Astrocyte (in vitro differentiated cells and primary cell): ENCODE measurements at regions not wholly inside any gene's neighbourhood (a gene's known extent, or its start where the extent isn't known, plus 50 kb on each side); places are given as distances from the start of the nearest gene placed in this dataset.
A peak's percentile ranks its signal among the peaks of the same experiment; 100 is the strongest.

ENCODE experiments used
- DNase-seq: peaks from one replicate; pipeline ENCODE4 v3.0.0-alpha.2; 2010; ENCODE audit warnings: low read depth
- FAIRE-seq: peaks from 2 replicates; lab custom pipeline; 2011; peaks lifted over from hg19 to GRCh38; lab: Jason Lieb, UNC
- H2AFZ ChIP-seq: 2 replicates; pipeline ENCODE4 v1.6.0; 2012; ENCODE audit warnings: low read depth, low read length, inconsistent platforms
- H3K27ac ChIP-seq: 2 replicates; pipeline ENCODE4 v1.5.1; 2011; ENCODE audit warnings: low read depth, low read length, inconsistent platforms
- H3K27me3 ChIP-seq: 2 replicates; pipeline ENCODE4 v1.6.0; 2011; ENCODE audit warnings: low read length, inconsistent platforms; ENCODE audit not compliant: insufficient read depth
- H3K36me3 ChIP-seq: 2 replicates; pipeline ENCODE4 v1.5.1; 2011; ENCODE audit warnings: low read length, inconsistent platforms; ENCODE audit not compliant: insufficient read depth
- H3K4me1 ChIP-seq: 2 replicates; pipeline ENCODE4 v1.5.1; 2011; ENCODE audit warnings: low read length, inconsistent platforms; ENCODE audit not compliant: insufficient read depth
- H3K4me2 ChIP-seq: 2 replicates; pipeline ENCODE4 v1.6.0; 2012; ENCODE audit warnings: low read length, inconsistent platforms
- H3K4me3 ChIP-seq: 2 replicates; pipeline ENCODE4 v1.5.1; 2011; ENCODE audit warnings: low read depth, mild to moderate bottlenecking, low read length, inconsistent platforms; ENCODE audit not compliant: insufficient read depth
- H3K79me2 ChIP-seq: 2 replicates; pipeline ENCODE4 v1.6.0; 2012; ENCODE audit warnings: mild to moderate bottlenecking, low read length, inconsistent platforms; ENCODE audit not compliant: insufficient read depth
- H3K9ac ChIP-seq: 2 replicates; pipeline ENCODE4 v1.6.0; 2012; ENCODE audit warnings: mild to moderate bottlenecking, low read length, inconsistent platforms
- H3K9me3 ChIP-seq: 2 replicates; pipeline ENCODE4 v1.5.1; 2012; ENCODE audit warnings: low read depth, mild to moderate bottlenecking, low read length, inconsistent platforms; ENCODE audit not compliant: insufficient read depth
- H4K20me1 ChIP-seq: 2 replicates; pipeline ENCODE4 v1.6.0; 2012; ENCODE audit warnings: low read length, inconsistent platforms; ENCODE audit not compliant: insufficient read depth
- H3K27ac Mint-ChIP-seq: one replicate; pipeline ENCODE4 v1.8.0; 2021; ENCODE audit warnings: mild to moderate bottlenecking, mixed read lengths; ENCODE audit not compliant: unreplicated experiment
- H3K27me3 Mint-ChIP-seq: one replicate; pipeline ENCODE4 v1.8.0; 2021; ENCODE audit warnings: low read depth, mixed read lengths; ENCODE audit not compliant: unreplicated experiment
- H3K36me3 Mint-ChIP-seq: one replicate; pipeline ENCODE4 v1.8.0; 2021; ENCODE audit warnings: low read depth, mixed read lengths; ENCODE audit not compliant: unreplicated experiment
- H3K4me1 Mint-ChIP-seq: one replicate; pipeline ENCODE4 v1.8.0; 2021; ENCODE audit warnings: low read depth, mixed read lengths; ENCODE audit not compliant: unreplicated experiment
- H3K4me3 Mint-ChIP-seq: one replicate; pipeline ENCODE4 v1.8.0; 2021; ENCODE audit warnings: mild to moderate bottlenecking, moderate library complexity, mixed read lengths; ENCODE audit not compliant: unreplicated experiment
- H3K9me3 Mint-ChIP-seq: one replicate; pipeline ENCODE4 v1.8.0; 2021; ENCODE audit warnings: mild to moderate bottlenecking, mixed read lengths; ENCODE audit not compliant: unreplicated experiment
- EZH2 ChIP-seq: IDR thresholded peaks from 2 replicates; pipeline ENCODE4 v1.6.1; 2012; ENCODE audit warnings: mild to moderate bottlenecking, low read length, inconsistent platforms; ENCODE audit not compliant: insufficient read depth
- TF ChIP-seq, protein P1 (sequence below): IDR thresholded peaks from 2 replicates; pipeline ENCODE4 v1.5.1; 2011; ENCODE audit warnings: low read depth, mild to moderate bottlenecking, inconsistent platforms, low read length, moderate library complexity; ENCODE audit not compliant: insufficient read depth

GRCh38 chrX:120750381-120750780 is 120.5 kb upstream of the C1GALT1C1 start:
- Histone ChIP-seq H3K4me2 (no peak overlapping the region), H3K27ac (no peak overlapping the region), H3K4me3 (no peak overlapping the region), H3K9ac (no peak overlapping the region), H3K27me3 (no peaks in the 10 kb centered on the region), H3K79me2 (no peaks in the 10 kb centered on the region), H3K36me3 (no peaks in the 10 kb centered on the region), H3K9me3 (no peaks in the 10 kb centered on the region), H4K20me1 (no peaks in the 10 kb centered on the region), H3K4me1 (no peaks in the 10 kb centered on the region), H2AFZ (no peak overlapping the region)
- FAIRE-seq, result peak; percentile 9
- Mint-ChIP-seq H3K27ac (no peak overlapping the region), H3K27me3 (no peaks in the 10 kb centered on the region), H3K9me3 (no peaks in the 10 kb centered on the region), H3K36me3 (no peaks in the 10 kb centered on the region), H3K4me3 (no peak overlapping the region), H3K4me1 (peaks cover 3% of the 10 kb centered on the region)
- no peak for TF ChIP-seq EZH2
- TF ChIP-seq, protein P1, sequence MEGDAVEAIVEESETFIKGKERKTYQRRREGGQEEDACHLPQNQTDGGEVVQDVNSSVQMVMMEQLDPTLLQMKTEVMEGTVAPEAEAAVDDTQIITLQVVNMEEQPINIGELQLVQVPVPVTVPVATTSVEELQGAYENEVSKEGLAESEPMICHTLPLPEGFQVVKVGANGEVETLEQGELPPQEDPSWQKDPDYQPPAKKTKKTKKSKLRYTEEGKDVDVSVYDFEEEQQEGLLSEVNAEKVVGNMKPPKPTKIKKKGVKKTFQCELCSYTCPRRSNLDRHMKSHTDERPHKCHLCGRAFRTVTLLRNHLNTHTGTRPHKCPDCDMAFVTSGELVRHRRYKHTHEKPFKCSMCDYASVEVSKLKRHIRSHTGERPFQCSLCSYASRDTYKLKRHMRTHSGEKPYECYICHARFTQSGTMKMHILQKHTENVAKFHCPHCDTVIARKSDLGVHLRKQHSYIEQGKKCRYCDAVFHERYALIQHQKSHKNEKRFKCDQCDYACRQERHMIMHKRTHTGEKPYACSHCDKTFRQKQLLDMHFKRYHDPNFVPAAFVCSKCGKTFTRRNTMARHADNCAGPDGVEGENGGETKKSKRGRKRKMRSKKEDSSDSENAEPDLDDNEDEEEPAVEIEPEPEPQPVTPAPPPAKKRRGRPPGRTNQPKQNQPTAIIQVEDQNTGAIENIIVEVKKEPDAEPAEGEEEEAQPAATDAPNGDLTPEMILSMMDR, result no peak
- DNase-seq, result no peak

DNA sequence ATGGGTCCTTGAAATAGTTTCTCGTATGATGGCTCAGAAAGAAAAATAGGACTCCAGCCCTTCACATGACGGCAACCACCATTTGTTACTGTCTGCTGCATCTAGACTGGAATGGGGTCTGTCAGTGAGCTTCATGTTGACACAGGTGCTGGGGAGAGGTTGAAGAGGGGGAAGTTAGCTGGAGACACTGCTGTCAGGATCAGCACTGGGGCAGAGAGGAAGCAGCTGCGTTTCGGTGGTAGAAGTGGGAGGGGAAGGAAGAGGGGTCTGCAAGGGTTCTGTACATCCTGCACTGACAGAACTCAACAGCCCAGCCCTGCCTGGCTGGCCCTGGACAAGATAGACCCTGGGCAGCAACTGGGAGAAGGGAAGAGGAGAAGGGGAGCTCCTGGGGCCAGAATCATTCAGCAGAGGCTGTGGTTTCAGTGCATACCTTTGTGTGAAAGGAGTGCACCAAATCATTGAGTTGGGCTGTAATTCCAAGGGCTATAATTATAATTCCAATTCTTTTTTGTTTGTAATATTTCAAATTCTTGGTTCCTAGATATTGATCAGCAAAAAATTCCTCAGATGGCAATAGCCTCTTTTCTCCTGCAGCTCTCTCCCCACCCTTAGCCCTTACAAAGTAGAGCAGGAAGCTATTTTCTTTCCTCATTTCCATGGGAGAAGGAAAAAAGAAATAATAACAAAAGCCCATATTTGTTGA is 119.4 kb upstream of the C1GALT1C1 start:
- Histone ChIP-seq H3K9me3 (no peaks in the 10 kb centered on the region), H3K9ac (no peak overlapping the region), H3K79me2 (no peaks in the 10 kb centered on the region), H3K4me3 (no peak overlapping the region), H3K27me3 (no peaks in the 10 kb centered on the region), H3K27ac (no peak overlapping the region), H3K4me2 (no peak overlapping the region), H3K4me1 (no peaks in the 10 kb centered on the region), H4K20me1 (no peaks in the 10 kb centered on the region), H3K36me3 (no peaks in the 10 kb centered on the region), H2AFZ (no peak overlapping the region)
- Mint-ChIP-seq H3K9me3 (no peaks in the 10 kb centered on the region), H3K4me3 (no peak overlapping the region), H3K27me3 (no peaks in the 10 kb centered on the region), H3K4me1 (peaks cover 3% of the 10 kb centered on the region), H3K27ac (peak overlapping the region; percentile 41), H3K36me3 (no peaks in the 10 kb centered on the region)
- DNase-seq (peak; percentile 34), FAIRE-seq (no peak)
- no peak for TF ChIP-seq EZH2
- TF ChIP-seq, protein P1, result no peak

DNA sequence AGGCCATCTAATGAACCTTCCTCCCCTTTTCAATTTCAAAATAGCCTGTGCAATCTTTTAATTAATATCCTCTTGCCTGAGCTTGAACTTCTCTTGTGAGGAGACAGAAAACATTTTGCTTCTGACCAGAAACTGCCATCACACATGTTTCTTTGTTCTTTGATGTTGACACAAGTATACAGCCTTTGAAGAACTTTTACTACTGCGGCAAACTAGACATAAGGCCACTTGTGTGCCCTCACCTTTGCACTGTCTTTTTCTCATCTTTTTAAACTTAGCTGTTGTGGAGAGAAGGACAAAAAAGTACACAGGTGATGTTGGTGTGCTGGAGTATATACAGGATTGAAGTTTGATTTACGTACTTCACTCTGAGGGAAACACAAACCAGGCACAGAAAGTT is 116.3 kb upstream of the C1GALT1C1 start:
- H3K4me3 ChIP-seq, result no peak overlapping the region
- peaks cover 3% of the 10 kb centered on the region for H3K4me1 Mint-ChIP-seq
- H3K4me3 Mint-ChIP-seq, result no peak overlapping the region
- no peak overlapping the region for H3K27ac Mint-ChIP-seq
- H3K27me3 ChIP-seq, result no peaks in the 10 kb centered on the region
- FAIRE-seq (peak; percentile 49), DNase-seq (no peak)
- H4K20me1 ChIP-seq, result no peaks in the 10 kb centered on the region
- H3K9me3 Mint-ChIP-seq, result no peaks in the 10 kb centered on the region
- H3K27me3 Mint-ChIP-seq, result no peaks in the 10 kb centered on the region
- H3K4me2 ChIP-seq, result no peak overlapping the region
- H3K36me3 ChIP-seq, result no peaks in the 10 kb centered on the region
- H3K27ac ChIP-seq, result no peak overlapping the region
- H3K36me3 Mint-ChIP-seq, result no peaks in the 10 kb centered on the region
- no peak overlapping the region for H2AFZ ChIP-seq
- H3K79me2 ChIP-seq, result no peaks in the 10 kb centered on the region
- TF ChIP-seq, protein P1, result no peak
- TF ChIP-seq EZH2, result no peak
- no peak overlapping the region for H3K9ac ChIP-seq
- no peaks in the 10 kb centered on the region for H3K9me3 ChIP-seq
- H3K4me1 ChIP-seq, result no peaks in the 10 kb centered on the region
